ENCODE measurements at regions not wholly inside any gene's neighbourhood (a gene's known extent, or its start where the extent isn't known, plus 50 kb on each side); places are given as distances from the start of the nearest gene placed in this dataset.

- no peaks in the 10 kb centered on the region for H3K79me2 ChIP-seq (ENCODE audit: insufficient read depth, low read length)
- WGBS (ENCODE audit: insufficient coverage): 89% methylated on average over 2 of the region's 2 CpGs
- DNase-seq: no peak
- intact Hi-C loops (cut with micrococcal nuclease): no loop called here
- H3K4me1 Mint-ChIP-seq: no peaks in the 10 kb centered on the region
- H3K9me3 Mint-ChIP-seq: peaks cover 0 to 6% (median 1%) of the 10 kb centered on the region in 7 donors
- H3K9me3 ChIP-seq (replicated peaks in 1 of 2; ENCODE audit: control insufficient read depth in 1 of 2, insufficient read depth in 1 of 2, low read length in 2 of 2): no peaks in the 10 kb centered on the region
- TF ChIP-seq CTCF (IDR thresholded peaks at IDR 0.05): no peak
- H3K4me1 ChIP-seq (ENCODE audit: control insufficient read depth in 1 of 2, insufficient read depth in 2 of 2, low read length in 2 of 2): no peaks in the 10 kb centered on the region
- H2AFZ ChIP-seq (ENCODE audit: insufficient read depth, low read depth, low read length, poor library complexity, severe bottlenecking): no peak overlapping the region
- H3K36me3 ChIP-seq (replicated peaks in 1 of 2; ENCODE audit: control insufficient read depth in 1 of 2, insufficient read depth in 2 of 2, low read length in 2 of 2): no peaks in the 10 kb centered on the region
- H3K9ac ChIP-seq (ENCODE audit: insufficient read depth, low read length, poor library complexity, severe bottlenecking): no peak overlapping the region
- H4K20me1 ChIP-seq (ENCODE audit: insufficient read depth, low read length): no peaks in the 10 kb centered on the region
- no peaks in the 10 kb centered on the region for H3K27me3 ChIP-seq (ENCODE audit: control insufficient read depth in 2 of 2, insufficient read depth in 2 of 2, low read length in 2 of 2)
- H3K27ac Mint-ChIP-seq: no peak overlapping the region
- no peaks in the 10 kb centered on the region for H3K36me3 Mint-ChIP-seq
- H3K27me3 Mint-ChIP-seq (ENCODE audit: low read depth in 3 of 3): peaks cover 0 to 2% (median 0%) of the 10 kb centered on the region in 3 donors
- H3K27ac ChIP-seq (ENCODE audit: low read depth in 1 of 2, low read length in 2 of 2): no peak overlapping the region
- no peak overlapping the region for H3K4me3 ChIP-seq (replicated peaks in 1 of 3; ENCODE audit: low read depth in 2 of 3, low read length in 3 of 3)
- H3K4me2 ChIP-seq (replicated peaks; ENCODE audit: extremely low read depth, low read length, poor library complexity, severe bottlenecking): no peak overlapping the region
- no peak overlapping the region for H3K4me3 Mint-ChIP-seq
Observed at GRCh38 chr10:36721871-36722270, 403.5 kb upstream of the ANKRD30A start.

DNA sequence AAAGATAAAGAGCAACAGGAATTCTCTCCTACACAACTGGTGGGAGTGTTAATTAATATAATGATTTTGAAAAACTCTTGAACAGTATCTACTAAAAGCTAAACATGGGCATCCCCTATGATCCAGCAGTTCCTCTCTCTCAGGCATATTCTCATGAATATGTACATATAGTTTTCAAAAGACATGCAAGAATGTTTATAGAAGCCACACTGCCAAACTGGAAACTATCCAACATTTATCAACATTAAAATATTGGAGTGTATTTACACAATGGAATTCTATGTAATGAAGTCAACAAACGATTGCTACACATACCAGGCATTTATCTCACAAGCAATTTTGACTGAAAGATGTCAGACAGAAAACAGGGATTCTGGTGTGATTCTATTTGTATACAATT lies 404.5 kb upstream of the ANKRD30A start:
- Histone ChIP-seq H3K27me3 (ENCODE audit: control insufficient read depth in 2 of 2, insufficient read depth in 2 of 2, low read length in 2 of 2) (no peaks in the 10 kb centered on the region), H3K4me2 (replicated peaks; ENCODE audit: extremely low read depth, low read length, poor library complexity, severe bottlenecking) (no peak overlapping the region), H4K20me1 (ENCODE audit: insufficient read depth, low read length) (no peaks in the 10 kb centered on the region), H3K4me1 (ENCODE audit: control insufficient read depth in 1 of 2, insufficient read depth in 2 of 2, low read length in 2 of 2) (no peaks in the 10 kb centered on the region), H3K36me3 (replicated peaks in 1 of 2; ENCODE audit: control insufficient read depth in 1 of 2, insufficient read depth in 2 of 2, low read length in 2 of 2) (no peaks in the 10 kb centered on the region), H3K4me3 (replicated peaks in 1 of 3; ENCODE audit: low read depth in 2 of 3, low read length in 3 of 3) (no peak overlapping the region), H3K9me3 (replicated peaks in 1 of 2; ENCODE audit: control insufficient read depth in 1 of 2, insufficient read depth in 1 of 2, low read length in 2 of 2) (no peaks in the 10 kb centered on the region), H3K9ac (ENCODE audit: insufficient read depth, low read length, poor library complexity, severe bottlenecking) (no peak overlapping the region), H3K79me2 (ENCODE audit: insufficient read depth, low read length) (no peaks in the 10 kb centered on the region), H3K27ac (ENCODE audit: low read depth in 1 of 2, low read length in 2 of 2) (no peak overlapping the region), H2AFZ (ENCODE audit: insufficient read depth, low read depth, low read length, poor library complexity, severe bottlenecking) (no peak overlapping the region)
- H3K4me1 Mint-ChIP-seq: no peaks in the 10 kb centered on the region
- no peaks in the 10 kb centered on the region for H3K36me3 Mint-ChIP-seq
- intact Hi-C loops (cut with micrococcal nuclease): no loop called here
- no peaks in the 10 kb centered on the region for H3K27me3 Mint-ChIP-seq (ENCODE audit: low read depth in 3 of 3)
- no CpG with 5 or more reads among the region's 1 CpG for WGBS (ENCODE audit: insufficient coverage)
- H3K9me3 Mint-ChIP-seq: peaks cover 0 to 8% (median 1%) of the 10 kb centered on the region in 7 donors
- no peak overlapping the region for H3K27ac Mint-ChIP-seq
- TF ChIP-seq CTCF (IDR thresholded peaks at IDR 0.05): no peak
- H3K4me3 Mint-ChIP-seq: no peak overlapping the region
- DNase-seq: no peak
